GM21423 (cell line): ENCODE measurements at regions not wholly inside any gene's neighbourhood (a gene's known extent, or its start where the extent isn't known, plus 50 kb on each side); places are given as distances from the start of the nearest gene placed in this dataset.
A peak's percentile ranks its signal among the peaks of the same experiment; 100 is the strongest.
"Not testable (repeated sequence)": the region's sequence is repeated elsewhere in the genome, so short reads cannot be mapped to it uniquely, and the experiment has no call there.

ENCODE experiments used
- ATAC-seq: cut with Tn5 transposase; IDR thresholded peaks from one replicate; pipeline ENCODE4 v1.9.1; 2021; ENCODE audit warnings: mild to moderate bottlenecking, moderate library complexity; ENCODE audit not compliant: unreplicated experiment

DNA sequence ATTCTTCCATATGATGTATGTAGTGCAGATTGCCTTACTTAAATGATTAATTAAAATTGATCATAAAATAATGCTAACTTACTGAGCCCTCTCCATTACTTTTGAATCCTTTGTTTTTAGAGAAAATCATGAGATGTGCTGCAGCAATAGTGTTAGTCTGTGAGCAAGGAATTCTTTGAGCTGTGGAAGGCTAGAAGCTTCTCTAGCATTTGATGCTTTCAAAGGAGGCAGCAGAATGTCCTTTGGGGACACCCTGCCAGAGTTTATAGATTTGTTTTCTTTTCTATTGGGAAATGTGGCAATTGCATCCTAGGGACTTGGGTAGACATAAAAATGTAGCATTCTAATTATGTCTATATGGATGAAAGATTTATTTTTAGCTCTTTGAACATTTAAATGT lies 284.1 kb upstream of the SMIM30 start:
- no peak for ATAC-seq

DNA sequence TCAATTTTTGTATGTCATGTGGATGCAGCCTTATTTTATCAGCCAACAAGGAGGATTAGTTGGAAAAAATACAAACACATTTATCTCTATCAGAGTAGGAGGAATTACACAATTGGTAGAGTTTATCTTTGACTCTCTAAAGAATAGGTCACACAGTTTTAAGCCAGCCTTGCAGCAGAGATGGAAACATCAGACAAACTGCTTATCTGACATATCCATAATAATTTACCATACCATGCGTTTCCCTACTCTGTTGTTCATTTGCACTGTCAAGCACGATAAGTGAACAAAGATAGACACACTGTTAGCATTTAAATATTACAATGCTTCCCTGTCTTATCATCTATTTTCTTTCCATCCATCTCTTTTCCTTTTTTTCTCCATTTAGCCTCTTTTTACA lies 283.7 kb upstream of the SMIM30 start:
- no peak for ATAC-seq

DNA sequence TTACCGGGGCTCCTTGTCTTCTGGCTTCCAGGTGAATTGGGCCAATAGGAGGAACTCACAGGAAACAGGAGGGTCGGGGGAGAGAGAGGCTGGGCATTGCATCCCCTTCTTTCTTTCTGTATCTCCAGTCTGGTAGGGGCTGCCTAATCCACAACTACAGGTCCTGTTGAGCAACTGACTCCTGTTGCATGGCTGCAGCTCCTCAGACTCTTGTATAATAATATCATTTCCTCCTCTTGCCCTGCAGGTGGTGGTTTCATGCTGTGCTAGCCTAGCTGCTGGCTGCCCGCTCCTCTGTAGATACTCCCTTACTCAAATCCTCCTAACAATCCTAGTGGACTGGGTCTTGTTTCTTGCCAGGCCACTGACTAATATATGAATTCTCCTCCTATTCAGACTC lies 276.5 kb upstream of the SMIM30 start:
- ATAC-seq: no peak

DNA sequence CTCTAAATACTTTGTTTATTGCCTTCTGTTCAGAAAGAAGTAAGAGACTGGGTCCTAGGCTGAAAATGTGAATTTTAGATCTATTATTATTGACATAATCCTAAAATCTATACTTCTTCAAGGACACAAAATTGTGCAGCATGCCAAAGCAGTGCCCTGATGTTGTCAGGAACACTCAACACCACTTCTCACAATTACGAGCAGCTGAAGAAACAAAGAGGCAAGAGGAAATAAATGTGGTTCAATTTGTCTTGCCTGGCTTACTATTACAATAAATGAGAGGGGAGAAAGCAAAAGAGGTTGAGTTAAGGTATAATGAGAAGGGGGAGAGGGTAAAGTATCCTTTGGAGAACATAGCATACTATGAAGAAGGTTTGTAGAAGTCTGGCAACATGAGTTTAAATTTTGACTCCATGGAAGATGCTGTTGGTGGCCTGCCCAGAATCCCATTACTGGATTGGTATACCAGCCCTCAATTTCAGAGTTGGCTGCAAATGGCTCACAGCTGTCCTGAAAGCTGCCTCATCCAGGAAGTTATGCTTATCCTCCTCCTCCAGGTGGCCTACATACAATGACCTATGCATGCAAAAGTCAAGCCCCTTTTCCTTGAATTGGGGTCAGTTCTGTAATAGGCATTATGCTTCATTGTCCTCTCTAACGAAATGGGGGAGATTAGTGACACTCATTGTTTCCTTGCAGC lies 274.6 kb upstream of the SMIM30 start:
- ATAC-seq: no peak

DNA sequence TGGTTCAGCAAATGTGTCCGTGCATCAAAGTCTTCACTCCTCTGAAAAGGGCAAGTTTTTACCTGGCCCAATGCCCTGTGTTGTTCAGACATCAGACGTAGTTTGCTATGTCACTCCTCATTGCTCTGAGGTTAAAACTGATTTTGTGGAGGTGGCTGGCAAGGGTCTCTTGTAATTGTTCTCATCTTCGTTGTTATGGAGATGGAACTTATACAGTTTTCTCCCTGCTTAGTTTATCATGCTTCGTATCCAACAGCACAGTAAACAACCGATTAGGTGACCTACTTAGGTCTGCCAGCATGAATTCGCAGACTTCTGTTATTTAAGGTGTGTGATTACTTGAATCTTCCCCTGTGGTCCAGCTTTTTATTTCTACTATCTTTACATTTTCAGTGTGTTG lies 274.1 kb upstream of the SMIM30 start:
- no peak for ATAC-seq

DNA sequence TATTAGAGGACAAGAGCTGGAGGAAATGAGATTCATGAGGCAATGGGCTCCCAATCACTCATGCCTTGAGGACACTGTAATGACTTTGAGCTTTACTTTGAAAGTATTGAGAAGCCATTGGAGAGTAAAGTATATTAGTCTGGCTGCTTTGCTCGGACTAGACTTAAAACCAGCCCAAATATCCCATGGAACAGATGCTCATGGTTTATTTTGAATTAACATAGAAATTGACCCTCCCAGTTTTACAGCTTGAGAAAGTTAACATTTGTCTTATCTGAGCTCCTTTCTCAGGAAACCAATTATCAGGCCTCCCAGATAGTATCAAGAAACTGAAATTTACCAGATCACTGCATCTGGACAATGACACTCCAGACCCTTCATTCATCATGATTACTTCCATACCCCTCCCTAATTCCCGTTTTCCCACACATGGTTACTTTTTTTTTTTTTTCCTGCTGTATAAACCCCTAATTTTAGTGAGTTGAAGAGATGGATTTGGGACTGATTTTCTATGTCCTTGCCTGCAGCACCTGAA lies 270.8 kb upstream of the SMIM30 start:
- no peak for ATAC-seq

DNA sequence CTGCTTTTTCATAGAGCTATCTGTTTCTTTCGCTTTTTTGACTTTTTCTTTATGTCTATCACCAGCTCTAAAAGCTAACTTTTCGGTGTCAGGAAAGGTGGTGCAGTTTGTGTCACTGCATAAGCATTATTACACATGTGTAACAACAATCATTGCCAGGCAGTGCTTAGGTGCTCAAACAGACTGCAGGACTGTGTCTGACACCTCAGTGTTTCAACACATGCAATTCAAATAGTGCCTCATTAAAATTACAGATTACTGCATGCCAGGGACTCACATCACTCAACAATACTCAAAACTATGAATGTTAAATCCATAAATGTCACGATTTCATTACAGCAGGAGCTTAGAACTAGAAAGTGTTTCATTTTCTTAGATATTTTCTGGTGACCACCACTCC lies 265.3 kb upstream of the SMIM30 start:
- no peak for ATAC-seq

DNA sequence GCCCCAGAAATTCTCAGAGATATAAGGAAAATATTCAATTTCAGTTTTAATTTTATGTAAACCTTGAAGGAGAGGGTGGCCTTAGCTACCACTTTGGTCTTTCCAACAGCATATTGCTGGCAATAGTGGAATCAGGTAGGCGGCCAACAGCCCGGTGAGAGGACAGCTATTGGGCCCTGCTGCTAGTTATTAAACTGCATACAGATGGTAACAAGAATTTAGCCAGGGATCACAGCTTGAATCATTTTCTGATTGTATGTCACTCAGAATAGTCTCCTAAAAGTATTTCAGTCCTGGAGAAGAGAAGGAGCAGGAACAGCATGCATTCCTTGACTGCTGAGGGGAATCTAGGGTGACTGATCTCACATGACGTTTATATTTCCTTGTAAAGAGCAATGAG lies 261.4 kb upstream of the SMIM30 start:
- no peak for ATAC-seq

DNA sequence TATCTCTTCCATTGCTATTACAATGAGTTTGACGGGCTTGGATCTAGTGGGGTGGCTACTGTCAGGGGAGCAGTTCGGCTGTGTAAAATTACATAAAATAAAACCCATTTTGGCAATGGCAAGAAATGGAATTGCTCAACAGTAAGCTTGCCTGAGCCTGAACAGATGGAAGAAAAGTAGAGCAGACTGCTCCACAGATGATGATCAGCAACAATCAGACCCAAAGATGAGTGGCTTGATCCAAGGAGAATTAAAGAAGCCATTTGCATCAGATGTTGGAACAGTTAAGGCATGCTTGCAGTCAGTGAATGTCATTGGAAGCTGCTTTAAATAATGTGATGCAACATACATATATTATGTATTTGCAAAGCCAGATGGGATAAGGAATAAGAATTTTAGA lies 256.6 kb upstream of the SMIM30 start:
- ATAC-seq: no peak

DNA sequence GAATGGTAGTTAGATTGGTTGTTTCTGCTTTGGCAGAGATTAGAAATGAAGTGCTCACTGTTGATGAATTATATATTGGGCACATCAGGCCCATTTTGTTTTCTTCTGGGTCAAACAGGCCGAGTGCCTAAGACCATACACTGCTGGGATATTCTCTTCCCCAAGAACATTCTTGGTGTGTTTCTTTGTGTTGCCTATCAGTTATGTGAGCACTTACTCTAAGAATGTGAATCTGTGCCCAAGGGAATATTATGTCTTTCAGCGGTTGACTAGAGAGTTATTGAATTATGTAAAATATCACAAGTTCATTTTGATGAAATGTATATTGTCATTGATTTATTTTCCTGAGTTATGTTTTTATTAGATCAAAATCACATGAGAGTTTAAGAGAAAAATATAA lies 255.5 kb upstream of the SMIM30 start:
- ATAC-seq: no peak

DNA sequence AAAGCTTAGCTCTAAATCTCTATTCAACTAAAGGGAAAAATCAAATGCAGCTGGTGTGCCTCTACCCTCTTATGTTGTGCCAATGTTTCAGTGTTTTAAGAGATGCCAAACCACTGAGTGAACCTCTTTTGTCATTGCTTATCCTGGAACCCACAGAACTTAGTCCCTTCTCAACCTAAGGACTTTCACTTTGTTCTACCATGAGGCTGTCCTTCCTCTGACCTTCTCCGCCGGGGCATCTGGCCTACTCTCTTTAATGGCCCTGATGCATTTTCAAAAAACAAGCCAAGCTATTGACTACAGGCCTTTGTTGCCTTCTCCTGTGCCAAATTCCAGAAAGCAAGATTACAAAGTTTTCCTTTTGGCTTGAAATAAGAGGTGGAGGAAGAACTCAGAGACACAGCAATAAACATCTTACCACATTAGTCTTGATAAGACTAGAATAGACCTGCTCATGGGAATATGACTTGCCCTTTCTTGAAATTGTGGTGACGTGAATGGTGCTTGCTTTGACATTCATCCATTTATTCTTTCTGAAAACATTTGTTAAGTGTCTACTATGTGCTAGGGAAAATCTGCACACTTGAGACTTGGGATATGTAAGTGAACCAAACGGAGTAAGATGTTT lies 253.2 kb upstream of the SMIM30 start:
- ATAC-seq: no peak

DNA sequence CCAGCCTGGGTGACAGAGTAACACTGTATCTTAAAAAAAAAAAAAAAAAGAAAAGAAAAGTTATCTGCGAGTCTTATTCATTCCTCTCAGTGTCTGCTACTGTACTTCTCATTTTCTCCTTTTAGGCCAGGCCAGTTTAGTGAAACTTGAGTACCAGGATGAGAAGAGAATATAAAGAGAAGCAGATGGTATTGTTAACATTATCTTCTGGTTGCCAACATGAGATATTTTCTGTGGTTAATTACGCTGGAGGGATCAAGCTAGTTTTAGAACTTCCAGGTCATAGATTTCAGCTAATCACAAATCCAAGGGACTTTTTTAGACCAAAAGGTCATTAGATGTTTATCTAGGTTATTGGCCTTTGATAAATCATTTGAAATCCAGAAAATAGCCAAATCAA lies 252.6 kb upstream of the SMIM30 start:
- ATAC-seq: no peak

DNA sequence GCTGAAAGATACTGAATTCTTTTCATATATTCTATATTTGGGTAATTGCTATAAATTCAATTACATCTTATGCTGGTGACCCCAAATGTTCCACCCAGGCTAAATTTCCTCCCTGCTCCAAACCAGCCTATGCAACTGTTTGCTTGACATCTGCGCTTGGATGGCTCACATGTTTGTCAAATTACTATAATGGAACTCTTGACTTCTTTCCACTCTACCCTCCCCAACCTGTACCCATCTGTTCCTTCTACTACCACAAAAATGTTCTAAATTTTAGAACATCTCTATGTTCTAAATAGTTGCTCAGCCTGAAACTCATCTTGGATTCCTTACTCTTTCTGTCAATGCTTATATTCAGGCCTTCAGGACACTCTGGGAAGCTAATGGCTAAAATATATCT lies 249.9 kb upstream of the SMIM30 start:
- ATAC-seq: no peak

DNA sequence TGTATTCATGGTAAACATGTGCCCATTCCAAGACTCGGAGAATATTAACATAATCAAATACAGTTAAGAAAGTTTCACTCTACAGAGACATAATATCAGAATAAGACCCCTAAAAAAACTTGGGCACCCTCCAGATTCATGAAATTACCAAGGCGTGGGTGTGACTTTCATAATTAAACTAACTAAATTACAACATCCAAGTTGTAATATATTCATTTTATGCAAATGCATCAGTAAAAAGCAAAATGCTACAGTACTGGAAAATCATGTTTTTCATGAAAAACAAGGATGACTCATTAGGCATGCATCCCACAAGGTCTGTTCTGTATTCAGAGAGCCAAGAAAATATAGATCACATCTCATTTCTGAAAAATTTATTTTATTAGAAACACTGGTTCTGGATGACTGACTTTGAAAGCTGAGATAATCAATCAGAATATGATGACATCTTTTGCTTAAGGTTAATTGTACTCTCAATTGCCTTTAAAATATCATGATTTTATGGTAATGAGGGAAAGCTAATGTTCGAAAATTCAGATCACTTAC lies 248.8 kb upstream of the SMIM30 start:
- no peak for ATAC-seq

DNA sequence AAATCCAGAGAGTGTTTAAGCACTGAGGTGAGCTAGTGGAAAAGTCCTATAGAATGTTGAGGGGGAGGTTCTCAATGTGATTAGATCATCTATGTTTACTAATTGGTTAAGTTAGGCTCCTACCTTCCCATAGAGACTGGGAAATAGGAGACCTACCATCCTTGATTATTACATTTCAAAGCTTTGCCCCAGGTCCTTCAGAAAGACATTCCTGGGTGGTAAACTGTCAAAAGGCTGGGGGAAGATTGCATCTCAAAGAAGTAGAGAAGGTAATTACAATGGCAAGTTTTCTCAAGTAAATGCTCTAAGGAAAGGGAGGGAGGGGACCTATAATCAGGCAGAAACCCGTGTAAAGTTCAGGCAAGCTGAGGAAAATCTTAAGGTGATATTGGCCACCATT lies 247.8 kb upstream of the SMIM30 start:
- ATAC-seq: no peak

DNA sequence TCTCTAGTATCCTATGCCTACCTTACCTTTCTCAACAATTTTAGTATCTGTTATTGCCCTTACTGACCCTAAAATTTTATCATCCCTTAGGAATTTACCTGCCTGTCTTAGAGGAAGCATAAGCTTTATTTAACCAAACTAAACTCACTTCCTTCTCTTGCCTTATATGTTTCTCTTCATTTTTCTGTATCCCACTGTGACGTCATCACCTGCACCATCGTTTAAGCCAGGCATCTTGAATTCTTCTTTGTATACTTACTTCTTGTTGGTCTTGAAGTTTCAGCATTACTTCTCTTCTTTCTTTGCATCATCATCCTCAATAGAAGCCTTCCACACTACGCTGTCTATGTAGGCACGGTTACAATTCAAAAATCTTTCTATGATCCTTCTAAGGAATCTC lies 231.0 kb upstream of the SMIM30 start:
- ATAC-seq: no peak

DNA sequence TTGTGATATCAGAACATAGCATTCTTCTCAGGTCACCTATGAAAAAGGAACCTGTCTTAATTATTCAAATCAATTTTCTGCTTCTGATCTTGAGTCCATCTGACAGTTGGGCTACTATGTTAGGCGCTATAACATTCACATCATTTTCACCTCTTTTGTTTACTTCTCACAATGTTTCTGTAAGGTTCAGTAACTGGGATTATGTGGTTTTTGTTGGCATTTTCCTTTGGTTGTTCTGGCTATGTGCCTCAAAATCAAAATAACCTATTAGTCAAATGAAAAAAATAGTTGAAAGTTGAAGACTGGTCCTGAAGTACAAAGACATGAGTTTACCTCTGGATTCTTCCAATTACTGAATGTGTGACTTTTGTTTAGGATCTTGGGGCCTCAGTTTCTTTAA lies 221.3 kb upstream of the SMIM30 start:
- ATAC-seq: no peak

DNA sequence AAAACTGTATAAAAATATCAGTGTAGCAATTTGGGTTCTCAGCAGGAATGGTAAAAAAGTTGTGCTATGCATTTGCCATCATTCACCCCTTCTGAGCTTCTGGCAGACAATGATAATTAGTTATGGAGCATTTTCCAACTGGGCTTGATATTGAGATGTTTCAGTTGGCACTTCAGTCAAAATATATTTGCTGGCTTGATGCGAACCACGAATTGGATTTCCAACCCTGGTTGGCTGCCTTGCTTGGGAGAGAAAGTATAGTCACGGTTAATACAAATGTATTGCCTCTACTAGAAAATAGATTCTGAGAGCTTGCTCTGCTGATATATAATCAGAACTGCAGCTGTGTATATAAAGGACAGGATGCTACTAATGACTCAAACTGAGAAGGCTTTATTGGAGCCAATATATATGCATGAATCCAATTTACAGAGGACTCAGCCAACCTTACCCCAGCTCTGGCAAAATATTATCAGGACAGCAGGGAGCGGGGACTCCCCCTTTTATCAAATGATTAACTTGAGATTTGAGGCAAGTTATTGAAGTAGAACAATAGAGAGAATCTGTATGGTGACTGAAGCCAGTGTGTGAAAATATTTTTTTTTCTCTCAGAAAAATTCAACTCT lies 219.8 kb upstream of the SMIM30 start:
- ATAC-seq: peak; percentile 58

DNA sequence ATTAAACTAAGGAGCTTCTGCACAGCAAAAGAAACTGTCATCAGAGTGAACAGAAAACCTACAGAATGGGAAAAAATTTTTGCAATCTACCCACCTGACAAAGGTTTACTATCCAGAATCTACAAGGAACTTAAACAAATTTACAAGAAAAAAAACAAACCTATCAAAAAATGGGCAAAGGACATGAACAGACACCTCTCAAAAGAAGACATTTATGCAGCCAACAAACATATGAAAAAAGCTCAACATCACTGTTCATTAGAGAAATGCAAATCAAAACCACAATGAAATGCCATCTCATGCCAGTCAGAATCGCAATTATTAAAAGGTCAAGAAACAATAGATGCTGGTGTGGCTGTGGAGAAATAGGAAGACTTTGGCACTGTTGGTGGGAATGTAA lies 218.5 kb upstream of the SMIM30 start:
- ATAC-seq: not testable (repeated sequence)

DNA sequence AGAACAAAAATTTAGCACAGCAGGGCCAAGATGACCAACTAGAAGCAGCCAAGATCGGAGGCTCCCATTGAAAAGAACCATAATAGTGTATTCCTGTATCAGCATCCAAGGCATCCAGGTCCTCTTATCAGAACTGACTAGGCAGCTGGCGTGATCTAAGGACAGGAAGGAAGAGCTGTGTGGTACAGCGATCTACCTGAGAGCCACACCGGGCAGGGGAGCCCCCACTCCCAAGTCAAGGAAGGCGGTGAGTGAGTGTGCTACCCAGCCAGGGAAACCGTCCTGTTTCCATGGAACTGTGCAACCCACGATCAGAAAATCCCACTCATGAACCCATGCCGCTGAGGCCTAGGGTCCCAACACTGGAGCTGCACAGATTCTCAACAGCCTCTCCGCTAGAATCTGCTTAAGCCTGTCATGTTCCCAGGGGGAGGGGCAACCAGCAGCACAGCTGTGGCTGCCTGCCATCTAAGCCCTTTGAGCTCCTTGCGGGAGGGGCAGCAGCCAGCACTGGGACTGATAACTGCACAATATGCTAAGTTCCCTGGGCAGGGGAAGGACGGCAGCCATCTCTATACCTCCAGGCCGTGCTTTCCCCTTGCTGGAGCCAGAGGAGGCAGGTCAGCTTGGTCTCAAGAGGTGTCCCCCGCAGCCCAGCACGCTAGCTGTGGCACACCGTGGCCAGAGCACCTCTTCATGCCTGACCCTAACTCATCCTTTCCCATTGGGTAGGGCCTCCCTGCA lies 213.0 kb upstream of the SMIM30 start:
- no peak for ATAC-seq

DNA sequence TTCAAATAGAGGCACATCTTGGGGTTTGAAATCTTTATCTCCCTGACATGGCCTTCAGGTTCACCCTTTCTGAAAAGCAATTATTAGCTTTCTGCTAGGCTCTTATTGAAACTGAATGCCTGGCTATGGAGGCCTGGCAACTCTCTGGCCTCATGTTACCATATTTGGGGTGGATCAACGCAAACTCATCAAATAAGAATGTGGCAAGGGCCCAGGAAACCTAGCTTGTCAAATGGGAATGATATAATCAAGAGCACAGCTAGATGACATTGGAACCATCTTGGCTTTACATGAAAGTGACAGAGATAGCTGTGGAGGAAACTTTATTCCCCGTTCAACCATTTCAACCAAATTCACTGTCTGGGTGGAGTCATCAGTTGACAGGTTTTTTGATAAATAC lies 202.8 kb upstream of the SMIM30 start:
- ATAC-seq: no peak
